ENCODE measurements at regions not wholly inside any gene's neighbourhood (a gene's known extent, or its start where the extent isn't known, plus 50 kb on each side); places are given as distances from the start of the nearest gene placed in this dataset.

DNA sequence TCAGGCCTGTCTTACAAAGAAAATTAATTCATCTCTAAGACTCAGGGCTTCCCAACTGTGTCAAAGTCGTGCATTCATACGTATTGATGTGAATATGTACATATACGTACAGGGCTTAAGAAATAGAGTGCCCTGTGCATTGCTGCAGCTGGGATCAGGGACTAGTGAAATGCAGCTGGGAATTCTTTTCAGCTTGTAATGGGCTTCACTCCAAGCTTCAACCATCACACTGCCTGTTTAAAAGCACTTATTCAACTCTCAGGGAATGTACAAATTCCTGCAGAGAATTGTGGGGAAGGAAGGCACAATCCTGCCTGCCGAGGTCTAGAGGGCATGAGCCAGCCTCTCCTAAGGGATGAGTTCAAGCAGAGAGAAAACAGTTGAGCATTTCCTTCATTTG lies 59.6 kb upstream of the MAN2A1 start:
- no peak for TF ChIP-seq EZH2 (IDR thresholded peaks at IDR 0.05; ENCODE audit: insufficient read depth, poor library complexity, severe bottlenecking)
- TF ChIP-seq EZH2phosphoT487 (IDR thresholded peaks at IDR 0.05; ENCODE audit: insufficient read depth, low read depth): no peak
